ENCODE measurements at regions not wholly inside any gene's neighbourhood (a gene's known extent, or its start where the extent isn't known, plus 50 kb on each side); places are given as distances from the start of the nearest gene placed in this dataset.

GRCh38 chr7:42699380-42700178, 212.3 kb downstream of the C7orf25 start:
- Histone ChIP-seq H3K79me2 (replicated peaks; ENCODE audit: insufficient read depth, low read length) (no peaks in the 10 kb centered on the region), H3K4me3 (ENCODE audit: low read length) (no peak overlapping the region), H2AFZ (ENCODE audit: low read depth, low read length) (no peak overlapping the region), H3K9me2 (ENCODE audit: insufficient read depth, low read length) (no peaks in the 10 kb centered on the region), H3K27me3 (ENCODE audit: insufficient read depth, low read depth, low read length) (no peaks in the 10 kb centered on the region), H3F3A (ENCODE audit: insufficient read depth, low read length, poor library complexity, severe bottlenecking) (no peaks in the 10 kb centered on the region), H4K20me1 (ENCODE audit: insufficient read depth) (no peaks in the 10 kb centered on the region), H3K4me2 (ENCODE audit: low read length) (no peak overlapping the region), H3K9ac (ENCODE audit: low read length) (no peak overlapping the region), H3K27ac (ENCODE audit: low read length) (no peak overlapping the region), H3K36me3 (ENCODE audit: insufficient read depth, low read length) (no peaks in the 10 kb centered on the region), H3K9me3 (ENCODE audit: low read length) (no peaks in the 10 kb centered on the region)
- TF ChIP-seq SMC3 (conservative IDR thresholded peaks at IDR 0.05; ENCODE audit: poor library complexity) = no peak
- no peak for TF ChIP-seq MXI1 (conservative IDR thresholded peaks at IDR 0.05; ENCODE audit: poor library complexity, severe bottlenecking)

GRCh38 chr7:42698600-42699374, 213.1 kb downstream of the C7orf25 start:
- no peaks in the 10 kb centered on the region for H3K9me3 ChIP-seq (ENCODE audit: low read length)
- no peaks in the 10 kb centered on the region for H3K79me2 ChIP-seq (replicated peaks; ENCODE audit: insufficient read depth, low read length)
- H3K9me2 ChIP-seq (ENCODE audit: insufficient read depth, low read length) = no peaks in the 10 kb centered on the region
- no peak for TF ChIP-seq RAD21 (conservative IDR thresholded peaks at IDR 0.05)
- TF ChIP-seq MXI1 (conservative IDR thresholded peaks at IDR 0.05; ENCODE audit: poor library complexity, severe bottlenecking) = no peak
- TF ChIP-seq, protein P1, sequence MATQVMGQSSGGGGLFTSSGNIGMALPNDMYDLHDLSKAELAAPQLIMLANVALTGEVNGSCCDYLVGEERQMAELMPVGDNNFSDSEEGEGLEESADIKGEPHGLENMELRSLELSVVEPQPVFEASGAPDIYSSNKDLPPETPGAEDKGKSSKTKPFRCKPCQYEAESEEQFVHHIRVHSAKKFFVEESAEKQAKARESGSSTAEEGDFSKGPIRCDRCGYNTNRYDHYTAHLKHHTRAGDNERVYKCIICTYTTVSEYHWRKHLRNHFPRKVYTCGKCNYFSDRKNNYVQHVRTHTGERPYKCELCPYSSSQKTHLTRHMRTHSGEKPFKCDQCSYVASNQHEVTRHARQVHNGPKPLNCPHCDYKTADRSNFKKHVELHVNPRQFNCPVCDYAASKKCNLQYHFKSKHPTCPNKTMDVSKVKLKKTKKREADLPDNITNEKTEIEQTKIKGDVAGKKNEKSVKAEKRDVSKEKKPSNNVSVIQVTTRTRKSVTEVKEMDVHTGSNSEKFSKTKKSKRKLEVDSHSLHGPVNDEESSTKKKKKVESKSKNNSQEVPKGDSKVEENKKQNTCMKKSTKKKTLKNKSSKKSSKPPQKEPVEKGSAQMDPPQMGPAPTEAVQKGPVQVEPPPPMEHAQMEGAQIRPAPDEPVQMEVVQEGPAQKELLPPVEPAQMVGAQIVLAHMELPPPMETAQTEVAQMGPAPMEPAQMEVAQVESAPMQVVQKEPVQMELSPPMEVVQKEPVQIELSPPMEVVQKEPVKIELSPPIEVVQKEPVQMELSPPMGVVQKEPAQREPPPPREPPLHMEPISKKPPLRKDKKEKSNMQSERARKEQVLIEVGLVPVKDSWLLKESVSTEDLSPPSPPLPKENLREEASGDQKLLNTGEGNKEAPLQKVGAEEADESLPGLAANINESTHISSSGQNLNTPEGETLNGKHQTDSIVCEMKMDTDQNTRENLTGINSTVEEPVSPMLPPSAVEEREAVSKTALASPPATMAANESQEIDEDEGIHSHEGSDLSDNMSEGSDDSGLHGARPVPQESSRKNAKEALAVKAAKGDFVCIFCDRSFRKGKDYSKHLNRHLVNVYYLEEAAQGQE (IDR thresholded peaks at IDR 0.05; ENCODE audit: borderline replicate concordance) = no peak
- TF ChIP-seq, protein P2, sequence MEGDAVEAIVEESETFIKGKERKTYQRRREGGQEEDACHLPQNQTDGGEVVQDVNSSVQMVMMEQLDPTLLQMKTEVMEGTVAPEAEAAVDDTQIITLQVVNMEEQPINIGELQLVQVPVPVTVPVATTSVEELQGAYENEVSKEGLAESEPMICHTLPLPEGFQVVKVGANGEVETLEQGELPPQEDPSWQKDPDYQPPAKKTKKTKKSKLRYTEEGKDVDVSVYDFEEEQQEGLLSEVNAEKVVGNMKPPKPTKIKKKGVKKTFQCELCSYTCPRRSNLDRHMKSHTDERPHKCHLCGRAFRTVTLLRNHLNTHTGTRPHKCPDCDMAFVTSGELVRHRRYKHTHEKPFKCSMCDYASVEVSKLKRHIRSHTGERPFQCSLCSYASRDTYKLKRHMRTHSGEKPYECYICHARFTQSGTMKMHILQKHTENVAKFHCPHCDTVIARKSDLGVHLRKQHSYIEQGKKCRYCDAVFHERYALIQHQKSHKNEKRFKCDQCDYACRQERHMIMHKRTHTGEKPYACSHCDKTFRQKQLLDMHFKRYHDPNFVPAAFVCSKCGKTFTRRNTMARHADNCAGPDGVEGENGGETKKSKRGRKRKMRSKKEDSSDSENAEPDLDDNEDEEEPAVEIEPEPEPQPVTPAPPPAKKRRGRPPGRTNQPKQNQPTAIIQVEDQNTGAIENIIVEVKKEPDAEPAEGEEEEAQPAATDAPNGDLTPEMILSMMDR (IDR thresholded peaks at IDR 0.05; ENCODE audit: poor library complexity, severe bottlenecking) = no peak
- TF ChIP-seq TAF1 (IDR thresholded peaks at IDR 0.05; ENCODE audit: low read depth) = no peak
- TF ChIP-seq SMC3 (conservative IDR thresholded peaks at IDR 0.05; ENCODE audit: poor library complexity) = no peak
- no peak for TF ChIP-seq EZH2 (IDR thresholded peaks at IDR 0.05; ENCODE audit: borderline replicate concordance, insufficient read depth, low read length, poor library complexity, severe bottlenecking)
- no peak for TF ChIP-seq EP300 (conservative IDR thresholded peaks at IDR 0.05; ENCODE audit: poor library complexity, severe bottlenecking)
- no peak for TF ChIP-seq POLR2AphosphoS5 (IDR thresholded peaks at IDR 0.05)
- no peak overlapping the region for H3K9ac ChIP-seq (ENCODE audit: low read length)
- no peaks in the 10 kb centered on the region for H3F3A ChIP-seq (ENCODE audit: insufficient read depth, low read length, poor library complexity, severe bottlenecking)
- H2AFZ ChIP-seq (ENCODE audit: low read depth, low read length) = no peak overlapping the region
- no peaks in the 10 kb centered on the region for H3K27me3 ChIP-seq (ENCODE audit: insufficient read depth, low read depth, low read length)
- no peak overlapping the region for H3K4me3 ChIP-seq (ENCODE audit: low read length)
- no peaks in the 10 kb centered on the region for H3K36me3 ChIP-seq (ENCODE audit: insufficient read depth, low read length)
- H3K27ac ChIP-seq (ENCODE audit: low read length) = no peak overlapping the region
- no peak overlapping the region for H3K4me2 ChIP-seq (ENCODE audit: low read length)
- H4K20me1 ChIP-seq (ENCODE audit: insufficient read depth) = no peaks in the 10 kb centered on the region

Measured in neural cell (in vitro differentiated cells).